MV-4-11 (cell line): ENCODE measurements at regions not wholly inside any gene's neighbourhood (a gene's known extent, or its start where the extent isn't known, plus 50 kb on each side); places are given as distances from the start of the nearest gene placed in this dataset.
"Not testable (repeated sequence)": the region's sequence is repeated elsewhere in the genome, so short reads cannot be mapped to it uniquely, and the experiment has no call there.

ENCODE experiments used
- DNase-seq: peaks from one replicate; lab custom pipeline; 2025; lab: John Stamatoyannopoulos, UW

DNA sequence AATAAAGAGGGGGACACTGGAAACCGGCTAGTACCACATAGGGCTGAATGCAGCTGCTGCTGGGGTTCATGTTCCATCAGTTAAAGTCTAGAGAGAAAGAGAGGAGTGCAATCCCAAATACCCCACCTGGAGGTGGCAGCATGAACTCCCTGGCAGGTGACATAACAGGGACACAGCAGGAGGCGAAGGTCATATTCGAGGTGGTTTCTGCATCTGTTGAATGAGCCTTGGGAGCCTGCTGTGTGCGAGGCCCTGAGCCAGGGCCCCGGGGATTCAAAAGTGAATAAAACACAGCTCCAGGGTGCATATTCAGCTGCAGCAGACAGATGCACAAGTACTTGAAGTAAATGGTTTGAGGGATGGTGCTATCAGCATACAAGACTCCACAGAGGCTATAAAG, 456.8 kb downstream of the SETD4 start:
- DNase-seq = no peak

GRCh38 chr21:35602811-35603362, 457.4 kb downstream of the SETD4 start:
- peak; percentile 3 for DNase-seq

DNA sequence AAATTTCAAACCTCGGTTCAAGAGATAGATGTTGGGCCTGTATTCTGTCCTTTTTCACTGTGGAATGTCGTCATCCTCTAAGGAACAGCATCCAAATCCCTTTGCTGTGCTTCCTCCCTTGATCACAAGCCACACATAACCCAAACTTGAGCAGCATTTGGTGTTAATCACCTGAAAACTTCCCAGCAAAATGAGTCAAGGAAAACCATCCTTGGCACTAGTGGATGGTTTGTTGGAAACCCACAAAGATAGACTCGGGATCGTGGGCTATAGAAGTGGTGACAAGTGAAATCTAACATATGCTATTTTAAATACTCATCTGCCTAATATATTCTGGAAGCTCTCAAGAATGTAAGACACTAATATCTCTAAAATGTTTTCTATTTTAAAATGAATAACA, 459.1 kb downstream of the SETD4 start:
- DNase-seq = no peak

GRCh38 chr21:35599164-35599563, 461.2 kb downstream of the SETD4 start:
- no peak for DNase-seq

DNA sequence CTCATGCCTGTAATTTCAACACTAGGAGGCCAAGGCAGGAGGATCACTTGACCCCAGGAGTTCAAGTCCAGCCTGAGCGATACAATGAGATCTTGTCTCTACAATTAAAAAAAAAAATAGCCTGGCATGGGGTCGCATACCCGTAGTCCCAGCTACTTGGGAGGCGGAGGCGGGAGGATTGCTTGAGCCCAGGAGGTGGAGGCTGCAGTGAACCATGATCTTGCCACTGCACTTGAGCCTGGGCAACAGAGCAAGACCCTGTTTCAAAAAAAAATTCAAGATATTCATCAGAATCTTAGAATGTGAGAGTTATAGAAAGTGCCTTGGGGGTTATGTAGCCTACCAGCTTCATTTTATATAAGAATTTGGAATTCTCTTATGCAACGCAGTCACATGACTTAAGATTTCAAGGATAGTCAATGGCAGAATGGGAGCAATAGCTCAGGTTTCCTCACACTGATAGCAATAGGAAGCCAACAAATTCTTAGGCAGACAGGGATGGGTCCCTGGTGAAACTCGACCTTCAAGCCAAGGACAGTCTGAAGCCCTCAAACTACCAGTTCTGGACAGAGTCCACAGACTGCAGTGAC, 462.5 kb downstream of the SETD4 start:
- DNase-seq = no peak

- no peak for DNase-seq
Observed at GRCh38 chr21:35594905-35595304, 465.4 kb downstream of the SETD4 start.

- peak; percentile 69 for DNase-seq
Observed at GRCh38 chr21:35593000-35593502, 467.3 kb downstream of the SETD4 start.

DNA sequence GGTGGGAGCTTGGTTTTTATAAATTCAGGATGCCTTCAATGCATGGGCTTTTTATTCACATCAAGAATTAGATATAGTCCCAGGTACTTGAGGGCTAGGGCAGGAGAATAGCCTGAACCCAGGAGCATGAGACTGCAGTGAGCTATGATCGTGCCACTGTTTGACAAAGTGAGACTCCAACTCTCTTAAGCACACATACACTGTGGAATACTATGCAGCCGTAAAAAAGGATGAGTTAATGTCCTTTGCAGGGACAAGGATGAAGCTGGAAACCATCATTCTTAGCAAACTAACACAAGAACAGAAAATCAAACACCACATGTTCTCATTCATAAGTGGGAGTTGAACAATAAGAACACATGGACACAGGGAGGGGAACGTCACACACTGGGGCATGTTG, 470.0 kb downstream of the SETD4 start:
- DNase-seq = not testable (repeated sequence)

GRCh38 chr21:35587841-35588380, 472.4 kb downstream of the SETD4 start:
- DNase-seq = no peak

DNA sequence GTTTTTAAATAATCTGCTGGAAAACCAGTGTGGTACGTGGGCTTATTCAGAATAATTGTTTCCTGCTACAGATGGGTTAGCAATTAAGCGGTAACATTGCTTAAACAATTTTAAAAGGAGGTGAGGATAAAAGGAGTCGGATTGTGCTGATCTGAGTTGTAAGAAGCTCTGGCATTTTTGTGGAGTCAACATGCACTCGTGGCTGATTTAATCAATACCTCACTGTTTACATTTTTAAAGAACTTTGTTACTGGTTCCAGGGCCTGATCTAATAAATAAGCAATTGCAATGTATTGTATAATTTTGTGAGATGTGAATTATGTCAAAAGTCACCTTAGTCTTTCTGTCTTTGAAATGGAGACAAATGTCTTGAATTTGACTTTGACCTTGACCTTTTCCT, 474.0 kb downstream of the SETD4 start:
- no peak for DNase-seq

- no peak for DNase-seq
Observed at GRCh38 chr21:35585878-35586277, 474.4 kb downstream of the SETD4 start.

DNA sequence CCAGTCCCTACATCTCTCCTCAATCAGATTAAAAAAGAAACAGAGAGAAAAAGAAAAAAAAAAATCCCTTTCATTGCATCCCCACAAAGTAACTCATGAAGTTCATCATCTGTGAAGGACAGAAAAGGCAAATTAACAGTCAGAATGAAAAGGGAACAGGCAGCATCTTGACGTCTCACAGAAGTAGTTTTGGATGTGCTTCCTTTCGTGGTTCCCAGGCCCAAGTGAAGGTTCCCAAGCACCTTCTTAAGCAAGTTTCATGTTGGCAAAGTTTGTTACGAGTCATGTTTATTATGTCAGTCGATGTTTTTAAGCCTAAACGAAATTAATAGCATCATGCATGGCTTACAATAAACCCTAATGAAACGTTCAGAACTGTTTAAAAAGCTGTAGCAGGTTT, 475.2 kb downstream of the SETD4 start:
- DNase-seq = peak; percentile 51

- no peak for DNase-seq
Observed at GRCh38 chr21:35583566-35584216, 476.6 kb downstream of the SETD4 start.

- DNase-seq = peak; percentile 59
Observed at GRCh38 chr21:35582731-35583130, 477.6 kb downstream of the SETD4 start.

GRCh38 chr21:35581640-35582039, 478.7 kb downstream of the SETD4 start:
- no peak for DNase-seq

- DNase-seq = no peak
Observed at GRCh38 chr21:35579520-35580293, 480.6 kb downstream of the SETD4 start.

DNA sequence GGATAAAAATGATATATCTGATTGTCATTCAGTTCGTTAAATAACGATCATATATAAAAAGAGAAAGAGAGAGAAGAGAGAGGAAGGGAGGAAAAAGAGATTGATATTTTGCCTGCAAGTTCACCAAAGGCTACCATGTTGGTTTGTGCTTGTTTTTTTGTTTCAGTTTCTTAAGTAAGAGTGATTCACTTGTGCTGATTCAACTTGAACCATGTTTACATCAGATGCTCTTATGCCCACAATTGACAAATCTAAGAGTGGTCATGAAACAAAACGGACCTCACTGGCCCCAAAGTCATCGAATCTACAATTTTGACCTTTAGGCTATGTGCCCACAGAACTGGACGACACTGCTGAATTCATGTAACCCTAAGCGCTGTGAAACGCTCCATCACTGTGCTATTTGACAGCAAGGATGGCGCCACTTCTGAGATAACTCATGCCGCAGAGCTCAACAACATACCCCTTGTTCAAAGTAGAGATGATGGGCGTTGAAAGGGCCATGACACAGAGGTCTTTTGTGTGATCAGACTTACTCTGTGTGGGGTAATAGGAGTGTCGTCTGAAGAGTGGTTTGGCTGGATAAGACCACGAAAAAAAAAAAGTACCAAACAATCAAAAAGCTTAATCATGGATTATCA, 481.4 kb downstream of the SETD4 start:
- peak; percentile 12 for DNase-seq

- no peak for DNase-seq
Observed at GRCh38 chr21:35578347-35578782, 482.0 kb downstream of the SETD4 start.

GRCh38 chr21:35575280-35575915, 484.9 kb downstream of the SETD4 start:
- DNase-seq = no peak

- DNase-seq = no peak
Observed at GRCh38 chr21:35573472-35574374, 486.6 kb downstream of the SETD4 start.
